Vagina (tissue), 2 donors: ENCODE measurements at regions not wholly inside any gene's neighbourhood (a gene's known extent, or its start where the extent isn't known, plus 50 kb on each side); places are given as distances from the start of the nearest gene placed in this dataset.

Source experiments
- POLR2A ChIP-seq, 2 donors: fragments of 450-650 bp; IDR thresholded peaks; one replicate each; pipeline ENCODE4 v1.6.1; 2017; ENCODE audit warnings: antibody characterized with exemption in 2 of 2, mild to moderate bottlenecking in 2 of 2, moderate library complexity in 2 of 2
- POLR2AphosphoS5 ChIP-seq, 2 donors: sonication (generic); formaldehyde crosslinking; IDR thresholded peaks; one replicate each; pipeline ENCODE4 v1.9.0; 2017; ENCODE audit warnings: antibody characterized with exemption in 2 of 2, mild to moderate bottlenecking in 2 of 2, low read depth in 1 of 2; ENCODE audit not compliant: insufficient read depth in 1 of 2
- TF ChIP-seq, protein P1 (sequence below), 3 experiments: fragments of 450-650 bp in 2 of 3; fragments of 200-600 bp in 1 of 3; sonication (generic) in 1 of 3; IDR thresholded peaks; one replicate each; pipeline ENCODE4 v1.5.1; 2017 to 2019; ENCODE audit warnings: antibody characterized with exemption in 3 of 3, mild to moderate bottlenecking in 2 of 3, moderate library complexity in 2 of 3

DNA sequence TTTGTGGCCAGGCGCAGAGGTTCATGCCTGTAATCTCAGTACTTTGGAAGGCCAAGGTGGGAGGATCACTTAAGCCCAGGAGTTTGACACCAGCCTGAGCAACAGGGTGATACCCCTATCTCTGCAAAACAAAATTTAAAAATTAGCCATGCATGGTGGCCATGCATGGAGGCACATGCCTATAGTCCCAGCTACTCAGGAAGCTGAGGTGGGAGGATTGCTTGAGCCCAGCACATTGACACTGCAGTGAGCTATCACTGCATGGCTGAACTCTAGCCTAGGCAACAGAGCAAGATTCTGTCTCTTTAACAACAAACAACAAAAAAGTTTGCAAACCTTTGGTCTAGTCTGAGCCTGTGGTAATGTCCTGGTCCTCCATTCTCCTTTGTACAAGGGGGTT lies 69.2 kb upstream of the CNEP1R1 start:
- TF ChIP-seq POLR2A (IDR thresholded peaks at IDR 0.05) (no peak), POLR2AphosphoS5 (IDR thresholded peaks at IDR 0.05; ENCODE audit: insufficient read depth in 1 of 2, low read depth in 1 of 2) (no peak)
- TF ChIP-seq, protein P1, sequence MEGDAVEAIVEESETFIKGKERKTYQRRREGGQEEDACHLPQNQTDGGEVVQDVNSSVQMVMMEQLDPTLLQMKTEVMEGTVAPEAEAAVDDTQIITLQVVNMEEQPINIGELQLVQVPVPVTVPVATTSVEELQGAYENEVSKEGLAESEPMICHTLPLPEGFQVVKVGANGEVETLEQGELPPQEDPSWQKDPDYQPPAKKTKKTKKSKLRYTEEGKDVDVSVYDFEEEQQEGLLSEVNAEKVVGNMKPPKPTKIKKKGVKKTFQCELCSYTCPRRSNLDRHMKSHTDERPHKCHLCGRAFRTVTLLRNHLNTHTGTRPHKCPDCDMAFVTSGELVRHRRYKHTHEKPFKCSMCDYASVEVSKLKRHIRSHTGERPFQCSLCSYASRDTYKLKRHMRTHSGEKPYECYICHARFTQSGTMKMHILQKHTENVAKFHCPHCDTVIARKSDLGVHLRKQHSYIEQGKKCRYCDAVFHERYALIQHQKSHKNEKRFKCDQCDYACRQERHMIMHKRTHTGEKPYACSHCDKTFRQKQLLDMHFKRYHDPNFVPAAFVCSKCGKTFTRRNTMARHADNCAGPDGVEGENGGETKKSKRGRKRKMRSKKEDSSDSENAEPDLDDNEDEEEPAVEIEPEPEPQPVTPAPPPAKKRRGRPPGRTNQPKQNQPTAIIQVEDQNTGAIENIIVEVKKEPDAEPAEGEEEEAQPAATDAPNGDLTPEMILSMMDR (IDR thresholded peaks at IDR 0.05) = no peak
